Right atrium auricular region (tissue), 2 donors: ENCODE measurements at regions not wholly inside any gene's neighbourhood (a gene's known extent, or its start where the extent isn't known, plus 50 kb on each side); places are given as distances from the start of the nearest gene placed in this dataset.

Experiments used
- DNase-seq: peaks from one replicate; pipeline ENCODE4 v3.0.0-alpha.2; 2019; ENCODE audit warnings: low spot score
- H3K27ac ChIP-seq, 2 donors: fragments of 200-600 bp; sonication (generic); 1 replicate in 1 of 2; 2 replicates in 1 of 2; pipeline ENCODE4 v1.5.1; 2016 to 2019
- H3K27me3 ChIP-seq, 2 donors: fragments of 200-600 bp; sonication (generic); one replicate each; pipeline versions ENCODE4 v1.5.1 to v1.6.0; 2017 to 2019
- H3K36me3 ChIP-seq: fragments of 200-600 bp; sonication (generic); one replicate; pipeline ENCODE4 v1.5.1; 2016
- H3K4me1 ChIP-seq, 2 donors: fragments of 200-600 bp; sonication (generic); one replicate each; pipeline versions ENCODE4 v1.5.1 to v1.6.0; 2017 to 2019
- H3K4me3 ChIP-seq, 2 donors: fragments of 200-600 bp; sonication (generic); 1 replicate in 1 of 2; 2 replicates in 1 of 2; pipeline ENCODE4 v1.5.1; 2017 to 2019; ENCODE audit warnings: mild to moderate bottlenecking in 1 of 2, moderate library complexity in 1 of 2
- H3K9me3 ChIP-seq, 2 donors: fragments of 200-600 bp; sonication (generic); one replicate each; pipeline ENCODE4 v1.5.1; 2019
- TF ChIP-seq, protein P1 (sequence below), 2 donors: fragments of 200-600 bp; sonication (generic); IDR thresholded peaks; one replicate each; pipeline ENCODE4 v1.5.1; 2019; ENCODE audit warnings: antibody characterized with exemption in 2 of 2

DNA sequence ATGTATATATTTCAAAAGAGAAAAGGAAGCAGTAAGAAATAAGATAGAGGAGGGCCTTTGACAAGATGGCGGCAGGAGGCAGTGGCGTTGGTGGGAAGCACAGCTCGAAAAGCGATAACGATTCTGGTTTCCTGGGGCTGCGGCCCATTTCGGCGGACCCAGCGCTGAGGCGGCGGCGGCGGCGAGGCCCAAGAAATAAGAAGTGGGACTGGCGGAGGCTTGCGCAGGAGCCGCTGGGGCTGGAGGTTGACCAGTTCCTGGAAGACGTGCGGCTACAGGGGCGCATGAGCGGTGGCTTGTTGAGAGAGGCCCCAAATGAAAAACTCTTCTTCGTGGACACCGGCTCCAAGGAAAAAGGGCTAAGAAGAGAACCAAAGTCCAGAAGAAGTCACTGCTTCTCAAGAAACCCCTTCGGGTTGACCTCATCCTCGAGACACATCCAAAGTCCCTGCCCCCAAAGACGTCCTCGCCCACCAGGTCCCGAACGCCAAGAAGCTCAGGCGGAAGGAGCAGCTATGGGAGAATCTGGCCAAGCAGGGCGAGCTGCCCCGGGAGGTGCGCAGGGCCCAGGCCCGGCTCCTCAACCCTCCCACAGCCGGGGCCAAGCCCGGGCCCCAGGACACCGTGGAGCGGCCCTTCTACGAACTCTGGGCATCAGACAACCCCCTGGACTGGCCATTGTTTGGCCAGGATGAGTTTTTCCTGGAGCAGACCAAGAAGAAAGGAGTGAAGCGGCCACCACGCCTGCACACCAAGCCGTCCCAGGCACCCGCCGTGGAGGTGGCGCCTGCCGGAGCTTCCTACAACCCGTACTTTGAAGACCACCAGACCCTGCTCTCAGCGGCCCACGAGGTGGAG lies 624.3 kb downstream of the MCTP2 start:
- DNase-seq = no peak
- peaks cover 0 to 9% of the 10 kb centered on the region in 2 donors for H3K9me3 ChIP-seq
- H3K27me3 ChIP-seq = no peaks in the 10 kb centered on the region
- no peaks in the 10 kb centered on the region for H3K4me1 ChIP-seq
- H3K36me3 ChIP-seq = no peaks in the 10 kb centered on the region
- no peak overlapping the region for H3K4me3 ChIP-seq
- no peak overlapping the region for H3K27ac ChIP-seq
- TF ChIP-seq, protein P1, sequence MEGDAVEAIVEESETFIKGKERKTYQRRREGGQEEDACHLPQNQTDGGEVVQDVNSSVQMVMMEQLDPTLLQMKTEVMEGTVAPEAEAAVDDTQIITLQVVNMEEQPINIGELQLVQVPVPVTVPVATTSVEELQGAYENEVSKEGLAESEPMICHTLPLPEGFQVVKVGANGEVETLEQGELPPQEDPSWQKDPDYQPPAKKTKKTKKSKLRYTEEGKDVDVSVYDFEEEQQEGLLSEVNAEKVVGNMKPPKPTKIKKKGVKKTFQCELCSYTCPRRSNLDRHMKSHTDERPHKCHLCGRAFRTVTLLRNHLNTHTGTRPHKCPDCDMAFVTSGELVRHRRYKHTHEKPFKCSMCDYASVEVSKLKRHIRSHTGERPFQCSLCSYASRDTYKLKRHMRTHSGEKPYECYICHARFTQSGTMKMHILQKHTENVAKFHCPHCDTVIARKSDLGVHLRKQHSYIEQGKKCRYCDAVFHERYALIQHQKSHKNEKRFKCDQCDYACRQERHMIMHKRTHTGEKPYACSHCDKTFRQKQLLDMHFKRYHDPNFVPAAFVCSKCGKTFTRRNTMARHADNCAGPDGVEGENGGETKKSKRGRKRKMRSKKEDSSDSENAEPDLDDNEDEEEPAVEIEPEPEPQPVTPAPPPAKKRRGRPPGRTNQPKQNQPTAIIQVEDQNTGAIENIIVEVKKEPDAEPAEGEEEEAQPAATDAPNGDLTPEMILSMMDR (IDR thresholded peaks at IDR 0.05) = no peak

- Histone ChIP-seq H3K27me3 (no peaks in the 10 kb centered on the region), H3K4me1 (no peaks in the 10 kb centered on the region), H3K4me3 (no peak overlapping the region), H3K9me3 (peaks cover 0 to 9% of the 10 kb centered on the region in 2 donors), H3K36me3 (no peaks in the 10 kb centered on the region), H3K27ac (no peak overlapping the region)
- TF ChIP-seq, protein P1 (IDR thresholded peaks at IDR 0.05) = no peak
- no peak for DNase-seq
These were observed 625.0 kb downstream of the MCTP2 start for GRCh38 chr15:94856267-94856854.

- no peak overlapping the region for H3K4me3 ChIP-seq
- H3K36me3 ChIP-seq = no peaks in the 10 kb centered on the region
- H3K27ac ChIP-seq = no peak overlapping the region
- no peaks in the 10 kb centered on the region for H3K27me3 ChIP-seq
- H3K9me3 ChIP-seq = peaks cover 0 to under 1% of the 10 kb centered on the region in 2 donors
- no peak for DNase-seq
- TF ChIP-seq, protein P1 (IDR thresholded peaks at IDR 0.05) = no peak
- no peaks in the 10 kb centered on the region for H3K4me1 ChIP-seq
These were observed 626.1 kb downstream of the MCTP2 start for GRCh38 chr15:94857466-94857865.

- TF ChIP-seq, protein P1 (IDR thresholded peaks at IDR 0.05) = no peak
These were observed 626.6 kb downstream of the MCTP2 start for GRCh38 chr15:94858011-94858410.

DNA sequence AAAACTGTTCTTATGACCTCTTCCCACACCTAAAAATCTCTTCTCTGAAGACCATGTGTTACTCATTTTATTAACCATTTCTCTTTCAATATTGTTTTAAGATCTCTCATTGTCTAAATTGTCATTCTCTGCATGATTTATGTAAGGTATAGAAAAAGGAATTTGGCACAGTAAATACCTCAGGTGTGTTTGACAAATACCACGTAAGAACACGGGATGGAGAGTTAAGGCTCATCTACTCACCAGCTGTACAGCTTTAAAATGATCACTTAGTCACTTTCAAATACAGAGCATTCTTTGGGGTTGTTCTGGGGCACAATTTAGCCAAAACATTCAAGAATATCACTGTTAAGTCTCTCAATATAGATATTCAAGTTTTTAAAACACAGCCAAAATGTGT lies 627.1 kb downstream of the MCTP2 start:
- H3K9me3 ChIP-seq = peaks cover 0 to 8% of the 10 kb centered on the region in 2 donors

More at GRCh38 chr15:94858011-94858410, 626.6 kb downstream of the MCTP2 start:
- Histone ChIP-seq H3K36me3 (no peaks in the 10 kb centered on the region), H3K9me3 (peaks cover 0 to 5% of the 10 kb centered on the region in 2 donors), H3K4me3 (no peak overlapping the region), H3K27ac (no peak overlapping the region), H3K27me3 (no peaks in the 10 kb centered on the region), H3K4me1 (no peaks in the 10 kb centered on the region)
- DNase-seq = no peak

More for the DNA sequence above, 627.1 kb downstream of the MCTP2 start:
- H3K4me3 ChIP-seq = no peak overlapping the region
- no peak overlapping the region for H3K27ac ChIP-seq
- TF ChIP-seq, protein P1 (IDR thresholded peaks at IDR 0.05) = no peak
- H3K27me3 ChIP-seq = no peaks in the 10 kb centered on the region
- H3K36me3 ChIP-seq = no peaks in the 10 kb centered on the region
- no peaks in the 10 kb centered on the region for H3K4me1 ChIP-seq
- DNase-seq = no peak
